Liver (tissue), 3 donors: ENCODE measurements at regions not wholly inside any gene's neighbourhood (a gene's known extent, or its start where the extent isn't known, plus 50 kb on each side); places are given as distances from the start of the nearest gene placed in this dataset.

Experiments
- ATF3 ChIP-seq: IDR thresholded peaks from 2 replicates; pipeline ENCODE4 v1.6.1; 2016; ENCODE audit warnings: antibody characterized with exemption
- GABPA ChIP-seq, 2 donors: IDR thresholded peaks in 1 of 2; conservative IDR thresholded peaks in 1 of 2; 2 replicates each; pipeline ENCODE4 v1.6.1; 2016; ENCODE audit warnings: antibody characterized with exemption in 2 of 2, mild to moderate bottlenecking in 1 of 2, moderate library complexity in 1 of 2
- JUND ChIP-seq, 2 donors: IDR thresholded peaks; 2 replicates each; pipeline ENCODE4 v1.6.1; 2016; ENCODE audit warnings: antibody characterized with exemption in 2 of 2
- NR2F2 ChIP-seq: IDR thresholded peaks from 2 replicates; pipeline ENCODE4 v1.6.1; 2016; ENCODE audit warnings: antibody characterized with exemption
- RAD21 ChIP-seq, 2 donors: IDR thresholded peaks; 2 replicates each; pipeline ENCODE4 v1.6.1; 2016; ENCODE audit warnings: antibody characterized with exemption in 2 of 2, mild to moderate bottlenecking in 2 of 2
- REST ChIP-seq: IDR thresholded peaks from 2 replicates; pipeline ENCODE4 v1.6.1; 2016; ENCODE audit warnings: antibody characterized with exemption, mild to moderate bottlenecking
- SP1 ChIP-seq: IDR thresholded peaks from 2 replicates; pipeline ENCODE4 v1.6.1; 2018; ENCODE audit warnings: antibody characterized with exemption, mild to moderate bottlenecking
- TAF1 ChIP-seq: conservative IDR thresholded peaks from 2 replicates; pipeline ENCODE4 v1.6.1; 2016; ENCODE audit warnings: antibody characterized with exemption, mild to moderate bottlenecking
- YY1 ChIP-seq: IDR thresholded peaks from 2 replicates; pipeline ENCODE4 v1.6.1; 2016; ENCODE audit warnings: antibody characterized with exemption, mild to moderate bottlenecking
- TF ChIP-seq, protein P1 (sequence below): IDR thresholded peaks from 2 replicates; pipeline ENCODE4 v1.6.1; 2016; ENCODE audit warnings: antibody characterized with exemption
- TF ChIP-seq, protein P2 (sequence below): fragments of 150-350 bp; IDR thresholded peaks from 2 replicates; pipeline ENCODE4 v1.5.1; 2017; ENCODE audit warnings: improper control_type of control experiment, low read depth, low read length; ENCODE audit not compliant: missing input control
- TF ChIP-seq, protein P3 (sequence below): IDR thresholded peaks from 2 replicates; pipeline ENCODE4 v1.6.1; 2016; ENCODE audit warnings: antibody characterized with exemption
- donor health status: healthy.
- donor health status: healthy.

GRCh38 chr18:26621161-26622026 is 73.0 kb upstream of the KCTD1 start:
- TF ChIP-seq, protein P1, sequence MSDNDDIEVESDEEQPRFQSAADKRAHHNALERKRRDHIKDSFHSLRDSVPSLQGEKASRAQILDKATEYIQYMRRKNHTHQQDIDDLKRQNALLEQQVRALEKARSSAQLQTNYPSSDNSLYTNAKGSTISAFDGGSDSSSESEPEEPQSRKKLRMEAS = no peak
- TF ChIP-seq TAF1 (no peak), RAD21 (IDR thresholded peaks at IDR 0.05) (peak; percentile 97), NR2F2 (no peak), REST (no peak), YY1 (no peak), SP1 (no peak), ATF3 (no peak), GABPA (IDR thresholded peaks at IDR 0.05 in 1 of 2, conservative IDR thresholded peaks at IDR 0.05 in 1 of 2) (no peak), JUND (IDR thresholded peaks at IDR 0.05) (no peak)
- TF ChIP-seq, protein P2, sequence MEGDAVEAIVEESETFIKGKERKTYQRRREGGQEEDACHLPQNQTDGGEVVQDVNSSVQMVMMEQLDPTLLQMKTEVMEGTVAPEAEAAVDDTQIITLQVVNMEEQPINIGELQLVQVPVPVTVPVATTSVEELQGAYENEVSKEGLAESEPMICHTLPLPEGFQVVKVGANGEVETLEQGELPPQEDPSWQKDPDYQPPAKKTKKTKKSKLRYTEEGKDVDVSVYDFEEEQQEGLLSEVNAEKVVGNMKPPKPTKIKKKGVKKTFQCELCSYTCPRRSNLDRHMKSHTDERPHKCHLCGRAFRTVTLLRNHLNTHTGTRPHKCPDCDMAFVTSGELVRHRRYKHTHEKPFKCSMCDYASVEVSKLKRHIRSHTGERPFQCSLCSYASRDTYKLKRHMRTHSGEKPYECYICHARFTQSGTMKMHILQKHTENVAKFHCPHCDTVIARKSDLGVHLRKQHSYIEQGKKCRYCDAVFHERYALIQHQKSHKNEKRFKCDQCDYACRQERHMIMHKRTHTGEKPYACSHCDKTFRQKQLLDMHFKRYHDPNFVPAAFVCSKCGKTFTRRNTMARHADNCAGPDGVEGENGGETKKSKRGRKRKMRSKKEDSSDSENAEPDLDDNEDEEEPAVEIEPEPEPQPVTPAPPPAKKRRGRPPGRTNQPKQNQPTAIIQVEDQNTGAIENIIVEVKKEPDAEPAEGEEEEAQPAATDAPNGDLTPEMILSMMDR = peak; percentile 78
- TF ChIP-seq, protein P3, sequence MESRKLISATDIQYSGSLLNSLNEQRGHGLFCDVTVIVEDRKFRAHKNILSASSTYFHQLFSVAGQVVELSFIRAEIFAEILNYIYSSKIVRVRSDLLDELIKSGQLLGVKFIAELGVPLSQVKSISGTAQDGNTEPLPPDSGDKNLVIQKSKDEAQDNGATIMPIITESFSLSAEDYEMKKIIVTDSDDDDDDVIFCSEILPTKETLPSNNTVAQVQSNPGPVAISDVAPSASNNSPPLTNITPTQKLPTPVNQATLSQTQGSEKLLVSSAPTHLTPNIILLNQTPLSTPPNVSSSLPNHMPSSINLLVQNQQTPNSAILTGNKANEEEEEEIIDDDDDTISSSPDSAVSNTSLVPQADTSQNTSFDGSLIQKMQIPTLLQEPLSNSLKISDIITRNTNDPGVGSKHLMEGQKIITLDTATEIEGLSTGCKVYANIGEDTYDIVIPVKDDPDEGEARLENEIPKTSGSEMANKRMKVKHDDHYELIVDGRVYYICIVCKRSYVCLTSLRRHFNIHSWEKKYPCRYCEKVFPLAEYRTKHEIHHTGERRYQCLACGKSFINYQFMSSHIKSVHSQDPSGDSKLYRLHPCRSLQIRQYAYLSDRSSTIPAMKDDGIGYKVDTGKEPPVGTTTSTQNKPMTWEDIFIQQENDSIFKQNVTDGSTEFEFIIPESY = no peak
